H9 (cell line): ENCODE measurements at regions not wholly inside any gene's neighbourhood (a gene's known extent, or its start where the extent isn't known, plus 50 kb on each side); places are given as distances from the start of the nearest gene placed in this dataset.

Source experiments
- DNase-seq: peaks from one replicate; pipeline ENCODE4 v3.0.0-alpha.2; 2017
- H2AFZ ChIP-seq: one replicate; pipeline ENCODE4 v1.6.1; 2013; ENCODE audit warnings: mild to moderate bottlenecking, low read length, control low read depth, moderate library complexity
- H2AK5ac ChIP-seq: 2 replicates; pipeline ENCODE4 v1.6.1; 2013; ENCODE audit warnings: low read length, control low read depth, mixed read lengths; ENCODE audit not compliant: insufficient read length
- H2BK120ac ChIP-seq: one replicate; pipeline ENCODE4 v1.6.1; 2013; ENCODE audit warnings: low read depth, mild to moderate bottlenecking, low read length, control low read depth, inconsistent platforms; ENCODE audit not compliant: poor library complexity, severe bottlenecking
- H2BK12ac ChIP-seq: 2 replicates; pipeline ENCODE4 v1.6.1; 2013; ENCODE audit warnings: low read length, control low read depth, mixed read lengths, low read depth; ENCODE audit not compliant: insufficient read length
- H2BK15ac ChIP-seq: 2 replicates; pipeline ENCODE4 v1.6.1; 2013; ENCODE audit warnings: low read depth, low read length, control low read depth
- H2BK20ac ChIP-seq: one replicate; pipeline ENCODE4 v1.6.1; 2013; ENCODE audit warnings: low read depth, mild to moderate bottlenecking, low read length, control low read depth, inconsistent platforms; ENCODE audit not compliant: poor library complexity, severe bottlenecking
- H2BK5ac ChIP-seq: 2 replicates; pipeline ENCODE4 v1.6.1; 2013; ENCODE audit warnings: low read length, control low read depth, mixed read lengths; ENCODE audit not compliant: insufficient read length
- H3K14ac ChIP-seq: 2 replicates; pipeline ENCODE4 v1.6.1; 2013; ENCODE audit warnings: low read length, control low read depth; ENCODE audit not compliant: insufficient read depth
- H3K18ac ChIP-seq: 2 replicates; pipeline ENCODE4 v1.6.1; 2013; ENCODE audit warnings: low read depth, mild to moderate bottlenecking, mixed read lengths, low read length, control low read depth; ENCODE audit not compliant: insufficient read length
- H3K23ac ChIP-seq: 2 replicates; pipeline ENCODE4 v1.6.1; 2013; ENCODE audit warnings: low read length, control low read depth, mixed read lengths, low read depth; ENCODE audit not compliant: insufficient read length
- H3K23me2 ChIP-seq: 2 replicates; pipeline ENCODE4 v1.6.1; 2013; ENCODE audit warnings: low read depth, mild to moderate bottlenecking, mixed read lengths, low read length, control low read depth; ENCODE audit not compliant: insufficient read length, poor library complexity, severe bottlenecking
- H3K27ac ChIP-seq: 2 replicates; pipeline ENCODE4 v1.5.1; 2013; ENCODE audit warnings: low read length, control low read depth, mixed read lengths, low read depth; ENCODE audit not compliant: insufficient read length
- H3K27me3 ChIP-seq: 2 replicates; pipeline ENCODE4 v1.6.1; 2013; ENCODE audit warnings: low read length, control low read depth, inconsistent platforms; ENCODE audit not compliant: insufficient read depth
- H3K4ac ChIP-seq: 2 replicates; pipeline ENCODE4 v1.6.1; 2013; ENCODE audit warnings: low read depth, mild to moderate bottlenecking, control low read depth, inconsistent platforms, low read length, moderate library complexity
- H3K4me1 ChIP-seq: 2 replicates; pipeline ENCODE4 v1.6.1; 2013; ENCODE audit warnings: low read length, control low read depth, inconsistent platforms; ENCODE audit not compliant: insufficient read depth
- H3K4me2 ChIP-seq: 2 replicates; pipeline ENCODE4 v1.6.1; 2013; ENCODE audit warnings: low read length, control low read depth, mixed read lengths; ENCODE audit not compliant: insufficient read length, insufficient read depth
- H3K56ac ChIP-seq: 2 replicates; pipeline ENCODE4 v1.6.1; 2013; ENCODE audit warnings: low read depth, mild to moderate bottlenecking, mixed read lengths, low read length, control low read depth; ENCODE audit not compliant: insufficient read length
- H3K79me1 ChIP-seq: 2 replicates; pipeline ENCODE4 v1.6.1; 2013; ENCODE audit warnings: low read depth, mild to moderate bottlenecking, moderate library complexity, low read length, control low read depth, inconsistent platforms; ENCODE audit not compliant: insufficient read depth, poor library complexity, severe bottlenecking
- H3K79me2 ChIP-seq: 2 replicates; pipeline ENCODE4 v1.6.1; 2013; ENCODE audit warnings: low read length, control low read depth, inconsistent platforms; ENCODE audit not compliant: insufficient read depth
- H3K9ac ChIP-seq: 2 replicates; pipeline ENCODE4 v1.6.1; 2013; ENCODE audit warnings: low read length, control low read depth, mixed read lengths; ENCODE audit not compliant: insufficient read length; ENCODE audit errors: extremely low read depth
- H3K9me3 ChIP-seq: one replicate; pipeline ENCODE4 v1.6.1; 2013; ENCODE audit warnings: low read depth, low read length, inconsistent platforms; ENCODE audit not compliant: control insufficient read depth
- H3T11ph ChIP-seq: one replicate; pipeline ENCODE4 v1.6.1; 2013; ENCODE audit warnings: mild to moderate bottlenecking, low read length, control low read depth, inconsistent platforms
- H4K20me1 ChIP-seq: one replicate; pipeline ENCODE4 v1.6.1; 2013; ENCODE audit not compliant: control insufficient read depth, insufficient read length, insufficient read depth
- H4K5ac ChIP-seq: 2 replicates; pipeline ENCODE4 v1.6.1; 2013; ENCODE audit warnings: low read depth, mild to moderate bottlenecking, mixed read lengths, low read length, control low read depth; ENCODE audit not compliant: insufficient read length
- H4K8ac ChIP-seq: replicated peaks from 2 replicates; pipeline ENCODE4 v1.6.1; 2013; ENCODE audit warnings: low read length, control low read depth, mixed read lengths, low read depth; ENCODE audit not compliant: insufficient read length
- H4K91ac ChIP-seq: 2 replicates; pipeline ENCODE4 v1.6.1; 2013; ENCODE audit warnings: low read depth, mild to moderate bottlenecking, moderate library complexity, mixed read lengths, low read length, control low read depth; ENCODE audit not compliant: insufficient read length
- H3K27ac Mint-ChIP-seq, 3 experiments: 2 replicates in 2 of 3; 3 replicates in 1 of 3; pipeline ENCODE4 v1.8.0; 2020 to 2021; ENCODE audit warnings: mixed read lengths in 3 of 3, mild to moderate bottlenecking in 1 of 3, moderate library complexity in 1 of 3
- H3K27me3 Mint-ChIP-seq: 2 replicates; pipeline ENCODE4 v1.8.0; 2021; ENCODE audit warnings: low read depth, mild to moderate bottlenecking, moderate library complexity, mixed read lengths
- H3K36me3 Mint-ChIP-seq, 3 experiments: 2 replicates in 2 of 3; 3 replicates in 1 of 3; pipeline ENCODE4 v1.8.0; 2020 to 2021; ENCODE audit warnings: low read depth in 3 of 3, mixed read lengths in 3 of 3; ENCODE audit not compliant: insufficient read depth in 1 of 3
- H3K4me1 Mint-ChIP-seq, 2 experiments: 2 replicates each; pipeline ENCODE4 v1.8.0; 2020; ENCODE audit warnings: mixed read lengths in 2 of 2
- H3K4me3 Mint-ChIP-seq, 2 experiments: 2 replicates in 1 of 2; 3 replicates in 1 of 2; pipeline ENCODE4 v1.8.0; 2020 to 2021; ENCODE audit warnings: mild to moderate bottlenecking in 2 of 2, mixed read lengths in 2 of 2, moderate library complexity in 1 of 2
- H3K9me3 Mint-ChIP-seq, 2 experiments: 2 replicates in 1 of 2; 3 replicates in 1 of 2; pipeline ENCODE4 v1.8.0; 2020; ENCODE audit warnings: mild to moderate bottlenecking in 2 of 2, mixed read lengths in 2 of 2, moderate library complexity in 1 of 2
- WGBS: extraction: QIAGEN DNeasy Blood & Tissue Kit; methylation state at CpG from one replicate; pipeline ENCODE4 v1.1.7; 2013; ENCODE audit warnings: missing lambda C conversion rate, low lambda C conversion rate, mixed read lengths; ENCODE audit not compliant: insufficient read length; ENCODE audit errors: extremely low coverage; 5-methylcytosine and 5-hydroxymethylcytosine counted together
- TF ChIP-seq, protein P1 (sequence below): fragments of 200-600 bp; sonication (generic); conservative IDR thresholded peaks from 3 replicates; pipeline ENCODE4 v1.8.0; 2021; ENCODE audit warnings: antibody characterized with exemption, mild to moderate bottlenecking

GRCh38 chr7:37527109-37527508, 78.4 kb upstream of the ELMO1 start:
- Mint-ChIP-seq H3K4me1 (peaks cover 11% of the 10 kb centered on the region in 2 experiments), H3K4me3 (no peak overlapping the region), H3K36me3 (peaks cover 0 to 11% (median 0%) of the 10 kb centered on the region in 3 experiments; a peak in 1 of 7 replicates), H3K27me3 (no peaks in the 10 kb centered on the region), H3K9me3 (no peaks in the 10 kb centered on the region; a peak in 1 of 5 replicates), H3K27ac (no peak overlapping the region)
- Histone ChIP-seq H3K9ac (no peak overlapping the region), H2AFZ (no peak overlapping the region), H4K20me1 (no peaks in the 10 kb centered on the region), H3K9me3 (no peaks in the 10 kb centered on the region), H3T11ph (no peak overlapping the region), H2BK12ac (no peak overlapping the region), H3K23me2 (no peaks in the 10 kb centered on the region), H2BK120ac (no peak overlapping the region), H2AK5ac (no peak overlapping the region), H3K56ac (no peak overlapping the region), H3K4me2 (no peak overlapping the region), H3K27me3 (no peaks in the 10 kb centered on the region), H3K14ac (no peak overlapping the region), H4K5ac (no peak overlapping the region), H3K27ac (no peak overlapping the region), H2BK15ac (no peak overlapping the region), H2BK20ac (no peak overlapping the region), H4K8ac (no peak overlapping the region), H3K18ac (no peak overlapping the region), H2BK5ac (no peak overlapping the region), H3K4me1 (0 out of 2 replicates have a peak, but pooled peaks cover 4% of the 10 kb centered on the region), H3K79me2 (no peaks in the 10 kb centered on the region), H3K79me1 (no peaks in the 10 kb centered on the region), H3K4ac (no peak overlapping the region), H3K23ac (no peak overlapping the region), H4K91ac (no peak overlapping the region)
- TF ChIP-seq, protein P1, sequence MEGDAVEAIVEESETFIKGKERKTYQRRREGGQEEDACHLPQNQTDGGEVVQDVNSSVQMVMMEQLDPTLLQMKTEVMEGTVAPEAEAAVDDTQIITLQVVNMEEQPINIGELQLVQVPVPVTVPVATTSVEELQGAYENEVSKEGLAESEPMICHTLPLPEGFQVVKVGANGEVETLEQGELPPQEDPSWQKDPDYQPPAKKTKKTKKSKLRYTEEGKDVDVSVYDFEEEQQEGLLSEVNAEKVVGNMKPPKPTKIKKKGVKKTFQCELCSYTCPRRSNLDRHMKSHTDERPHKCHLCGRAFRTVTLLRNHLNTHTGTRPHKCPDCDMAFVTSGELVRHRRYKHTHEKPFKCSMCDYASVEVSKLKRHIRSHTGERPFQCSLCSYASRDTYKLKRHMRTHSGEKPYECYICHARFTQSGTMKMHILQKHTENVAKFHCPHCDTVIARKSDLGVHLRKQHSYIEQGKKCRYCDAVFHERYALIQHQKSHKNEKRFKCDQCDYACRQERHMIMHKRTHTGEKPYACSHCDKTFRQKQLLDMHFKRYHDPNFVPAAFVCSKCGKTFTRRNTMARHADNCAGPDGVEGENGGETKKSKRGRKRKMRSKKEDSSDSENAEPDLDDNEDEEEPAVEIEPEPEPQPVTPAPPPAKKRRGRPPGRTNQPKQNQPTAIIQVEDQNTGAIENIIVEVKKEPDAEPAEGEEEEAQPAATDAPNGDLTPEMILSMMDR: no peak
- no peak for DNase-seq
- WGBS: no CpG with 5 or more reads among the region's 4 CpGs
